H1 (cell line): ENCODE measurements at regions not wholly inside any gene's neighbourhood (a gene's known extent, or its start where the extent isn't known, plus 50 kb on each side); places are given as distances from the start of the nearest gene placed in this dataset.

Experiments
- TF ChIP-seq, protein P1 (sequence below), 3 experiments: IDR thresholded peaks; 1 replicate in 2 of 3; 2 replicates in 1 of 3; pipeline versions ENCODE4 v1.5.1 to v1.6.1; 2011; ENCODE audit warnings: low read length in 3 of 3, mild to moderate bottlenecking in 3 of 3, inconsistent platforms in 2 of 3, low read depth in 1 of 3, moderate library complexity in 1 of 3; ENCODE audit not compliant: insufficient read depth in 1 of 3; ENCODE audit errors: control extremely low read depth in 1 of 3

DNA sequence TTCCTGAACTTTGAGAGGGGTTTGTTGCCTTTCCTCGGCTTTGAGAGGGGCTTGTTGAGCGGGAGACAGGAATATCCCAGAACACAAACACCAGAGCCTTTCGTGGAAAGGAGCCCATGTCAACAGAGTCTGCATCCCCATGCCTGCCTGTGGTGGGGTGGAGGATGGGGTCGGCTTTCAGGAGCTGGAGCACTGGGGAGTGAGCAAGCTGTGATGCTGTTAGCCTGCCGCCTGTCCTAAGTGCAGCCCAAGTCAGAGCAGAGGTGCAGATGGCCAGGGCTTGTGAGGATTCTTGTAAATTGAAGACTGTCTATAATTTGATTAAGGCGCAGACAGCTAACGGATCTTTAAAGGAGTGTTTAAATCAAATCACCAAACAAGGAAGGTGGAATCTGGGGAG lies 103.3 kb upstream of the ANK2 start (continued):
- TF ChIP-seq, protein P1, sequence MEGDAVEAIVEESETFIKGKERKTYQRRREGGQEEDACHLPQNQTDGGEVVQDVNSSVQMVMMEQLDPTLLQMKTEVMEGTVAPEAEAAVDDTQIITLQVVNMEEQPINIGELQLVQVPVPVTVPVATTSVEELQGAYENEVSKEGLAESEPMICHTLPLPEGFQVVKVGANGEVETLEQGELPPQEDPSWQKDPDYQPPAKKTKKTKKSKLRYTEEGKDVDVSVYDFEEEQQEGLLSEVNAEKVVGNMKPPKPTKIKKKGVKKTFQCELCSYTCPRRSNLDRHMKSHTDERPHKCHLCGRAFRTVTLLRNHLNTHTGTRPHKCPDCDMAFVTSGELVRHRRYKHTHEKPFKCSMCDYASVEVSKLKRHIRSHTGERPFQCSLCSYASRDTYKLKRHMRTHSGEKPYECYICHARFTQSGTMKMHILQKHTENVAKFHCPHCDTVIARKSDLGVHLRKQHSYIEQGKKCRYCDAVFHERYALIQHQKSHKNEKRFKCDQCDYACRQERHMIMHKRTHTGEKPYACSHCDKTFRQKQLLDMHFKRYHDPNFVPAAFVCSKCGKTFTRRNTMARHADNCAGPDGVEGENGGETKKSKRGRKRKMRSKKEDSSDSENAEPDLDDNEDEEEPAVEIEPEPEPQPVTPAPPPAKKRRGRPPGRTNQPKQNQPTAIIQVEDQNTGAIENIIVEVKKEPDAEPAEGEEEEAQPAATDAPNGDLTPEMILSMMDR (IDR thresholded peaks at IDR 0.05; ENCODE audit: control extremely low read depth in 1 of 3, insufficient read depth in 1 of 3, low read depth in 1 of 3, low read length in 3 of 3): no peak
- TF ChIP-seq, all 59 proteins: peak for 0
